ENCODE measurements at regions not wholly inside any gene's neighbourhood (a gene's known extent, or its start where the extent isn't known, plus 50 kb on each side); places are given as distances from the start of the nearest gene placed in this dataset.

GRCh38 chr10:4549139-4549653, 276.8 kb upstream of the AKR1E2 start:
- Histone ChIP-seq H3K36me3 (ENCODE audit: control insufficient read depth, insufficient read depth, low read length) (no peaks in the 10 kb centered on the region), H3K27me3 (ENCODE audit: control insufficient read depth, insufficient read depth, low read length) (no peaks in the 10 kb centered on the region), H3K4me1 (ENCODE audit: control insufficient read depth, insufficient read depth, low read length) (no peaks in the 10 kb centered on the region), H3K4me3 (ENCODE audit: low read depth in 2 of 2, low read length in 2 of 2) (no peak overlapping the region), H3K9me3 (ENCODE audit: control insufficient read depth, insufficient read depth, low read depth, low read length) (peaks cover 8% of the 10 kb centered on the region), H3K27ac (ENCODE audit: low read length) (no peak overlapping the region)
- CTCF ChIA-PET = no interaction called here
- intact Hi-C loops (cut with micrococcal nuclease; ENCODE audit: unreplicated experiment) (no loop called here), in situ Hi-C loops (cut with HindIII; ENCODE audit: low pct_unique_long_range_greater_than_20kb, low sequenced_read_pairs) (no loop called here)
- no TSS peak for BruUV-seq (replicated peaks)
- ATAC-seq (no peak), DNase-seq (ENCODE audit: low read depth, low spot score) (no peak)
- POLR2A ChIA-PET = no interaction called here
- TF ChIP-seq SIN3A (IDR thresholded peaks at IDR 0.05; ENCODE audit: borderline replicate concordance, insufficient read depth, low read depth, low read length) = no peak
- TF ChIP-seq CTCF (IDR thresholded peaks at IDR 0.05) = no peak

GRCh38 chr10:4546931-4547330, 279.1 kb upstream of the AKR1E2 start:
- DNase-seq (ENCODE audit: low read depth, low spot score) (no peak), ATAC-seq (no peak)
- BruUV-seq (replicated peaks) = no TSS peak
- Histone ChIP-seq H3K27me3 (ENCODE audit: control insufficient read depth, insufficient read depth, low read length) (no peaks in the 10 kb centered on the region), H3K4me3 (ENCODE audit: low read depth in 2 of 2, low read length in 2 of 2) (no peak overlapping the region), H3K27ac (ENCODE audit: low read length) (no peak overlapping the region), H3K36me3 (ENCODE audit: control insufficient read depth, insufficient read depth, low read length) (no peaks in the 10 kb centered on the region), H3K4me1 (ENCODE audit: control insufficient read depth, insufficient read depth, low read length) (no peaks in the 10 kb centered on the region), H3K9me3 (ENCODE audit: control insufficient read depth, insufficient read depth, low read depth, low read length) (peaks cover 3% of the 10 kb centered on the region)
- POLR2A ChIA-PET = no interaction called here
- in situ Hi-C loops (cut with HindIII; ENCODE audit: low pct_unique_long_range_greater_than_20kb, low sequenced_read_pairs) = no loop called here
- TF ChIP-seq TCF7L2 (IDR thresholded peaks at IDR 0.05; ENCODE audit: low read depth, low read length) = no peak
- no peak for TF ChIP-seq CTCF (IDR thresholded peaks at IDR 0.05)
- no peak for TF ChIP-seq SIN3A (IDR thresholded peaks at IDR 0.05; ENCODE audit: borderline replicate concordance, insufficient read depth, low read depth, low read length)
- TF ChIP-seq POLR2AphosphoS5 (IDR thresholded peaks at IDR 0.05; ENCODE audit: low read depth, low read length) = no peak
- TF ChIP-seq REST (IDR thresholded peaks at IDR 0.05; ENCODE audit: insufficient read depth in 1 of 2, low read depth in 2 of 2, low read length in 1 of 2) = no peak
- CTCF ChIA-PET = no interaction called here
- intact Hi-C loops (cut with micrococcal nuclease; ENCODE audit: unreplicated experiment) = no loop called here

Measured in Panc1 (cell line).